Activated T-cell treated with anti-CD3 and anti-CD28 coated beads for 4 hours (primary cell): ENCODE measurements at regions not wholly inside any gene's neighbourhood (a gene's known extent, or its start where the extent isn't known, plus 50 kb on each side); places are given as distances from the start of the nearest gene placed in this dataset.
"Not testable (repeated sequence)": the region's sequence is repeated elsewhere in the genome, so short reads cannot be mapped to it uniquely, and the experiment has no call there.

Source experiments
- DNase-seq: peaks from one replicate; pipeline ENCODE4 v3.0.0-alpha.2; 2020

DNA sequence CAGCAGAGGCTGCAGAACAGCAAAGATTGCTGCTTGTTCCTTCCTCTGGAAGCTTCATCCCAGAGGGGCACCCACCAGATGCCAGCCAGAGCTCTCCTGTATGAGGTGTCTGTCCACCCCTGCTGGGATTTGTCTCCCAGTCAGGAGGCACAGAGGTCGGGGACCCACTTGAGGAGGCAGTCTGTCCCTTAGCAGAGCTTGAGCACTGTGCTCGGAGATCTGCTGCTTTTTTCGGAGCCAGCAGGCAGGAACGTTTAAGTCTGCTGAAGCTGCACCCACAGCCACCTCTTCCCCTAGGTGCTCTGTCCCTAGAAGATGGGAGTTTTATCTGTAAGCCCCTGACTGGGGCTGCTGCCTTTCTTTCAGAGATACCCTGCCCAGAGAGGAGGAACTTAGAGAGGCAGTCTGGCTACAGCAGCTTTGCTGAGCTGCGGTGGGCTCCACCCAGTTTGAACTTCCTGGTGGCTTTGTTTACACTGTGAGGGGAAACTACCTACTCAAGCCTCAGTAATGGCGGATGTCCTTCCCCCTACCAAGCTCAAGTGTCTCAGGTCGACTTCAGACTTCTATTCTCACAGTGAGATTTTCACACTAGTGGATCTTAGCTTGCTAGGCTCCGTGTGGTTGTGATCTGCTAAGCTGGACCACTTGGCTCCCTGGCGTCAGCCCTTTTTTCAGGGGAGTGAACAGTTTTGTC lies 101.8 kb upstream of the GLRA1 start:
- DNase-seq: not testable (repeated sequence)

- DNase-seq: no peak
Measured at GRCh38 chr5:152016421-152016820, 91.8 kb upstream of the GLRA1 start.

- no peak for DNase-seq
Measured at GRCh38 chr5:152007653-152008335, 83.1 kb upstream of the GLRA1 start.

- no peak for DNase-seq
Measured at GRCh38 chr5:152004095-152004494, 79.4 kb upstream of the GLRA1 start.
